Kidney (tissue), 13 donors: ENCODE measurements at regions not wholly inside any gene's neighbourhood (a gene's known extent, or its start where the extent isn't known, plus 50 kb on each side); places are given as distances from the start of the nearest gene placed in this dataset.

Experiments used
- DNase-seq, 5 donors: peaks; one replicate each; pipeline ENCODE4 v3.0.0-alpha.2; 2013 to 2020
- FAIRE-seq: peaks from 2 replicates; lab custom pipeline; 2012; peaks lifted over from hg19 to GRCh38; lab: Jason Lieb, UNC
- H3K27ac ChIP-seq, 2 donors: one replicate each; pipeline ENCODE4 v1.7.0; 2013; ENCODE audit warnings: low read depth in 2 of 2, low read length in 2 of 2, inconsistent platforms in 1 of 2
- H3K27me3 ChIP-seq: one replicate; pipeline ENCODE4 v1.7.1; 2013; ENCODE audit warnings: low read length, inconsistent platforms; ENCODE audit not compliant: control insufficient read depth, insufficient read depth
- H3K36me3 ChIP-seq, 3 donors: one replicate each; pipeline versions ENCODE4 v1.7.0 to v1.7.1; 2013; ENCODE audit warnings: low read length in 3 of 3, control low read depth in 1 of 3, inconsistent platforms in 1 of 3; ENCODE audit not compliant: insufficient read depth in 3 of 3, control insufficient read depth in 2 of 3
- H3K4me1 ChIP-seq, 3 donors: one replicate each; pipeline versions ENCODE4 v1.7.0 to v1.7.1; 2013; ENCODE audit warnings: low read length in 3 of 3, inconsistent platforms in 1 of 3, low read depth in 1 of 3; ENCODE audit not compliant: control insufficient read depth in 2 of 3, insufficient read depth in 2 of 3
- H3K4me3 ChIP-seq, 3 donors: one replicate each; pipeline versions ENCODE4 v1.7.0 to v1.8.1; 2013; ENCODE audit warnings: low read length in 3 of 3, control low read depth in 1 of 3, inconsistent platforms in 1 of 3
- H3K9ac ChIP-seq, 3 donors: one replicate each; pipeline versions ENCODE4 v1.7.0 to v1.7.1; 2013; ENCODE audit warnings: low read length in 3 of 3, control low read depth in 1 of 3, inconsistent platforms in 1 of 3
- H3K9me3 ChIP-seq, 3 donors: one replicate each; pipeline versions ENCODE4 v1.7.0 to v1.7.1; 2013; ENCODE audit warnings: low read length in 3 of 3, control low read depth in 1 of 3, inconsistent platforms in 1 of 3; ENCODE audit not compliant: control insufficient read depth in 2 of 3, insufficient read depth in 1 of 3
- CTCF ChIP-seq: IDR thresholded peaks from 3 replicates; pipeline ENCODE4 v1.5.1; 2012; ENCODE audit warnings: mild to moderate bottlenecking, moderate library complexity, borderline replicate concordance; ENCODE audit not compliant: insufficient read depth; ENCODE audit errors: extremely low read depth
- intact Hi-C: fragments of 100-400 bp; cut with DNase I; formaldehyde crosslinking; loops from one replicate; pipeline ENCODE4 v1.11.1; 2022
- donor health status: control.
- donor health status: control.
- donor health status: control.
- donor health status: control.
- donor health status: control.
- donor health status: DM: yes; HTN: yes; CAD: no.
- donor health status: Normal renal cell carcinoma (clear cell type).

- Histone ChIP-seq H3K4me1 (peaks cover 0 to 2% (median 0%) of the 10 kb centered on the region in 3 donors), H3K4me3 (no peak overlapping the region), H3K9me3 (peaks cover 0 to 5% (median 0%) of the 10 kb centered on the region in 3 donors), H3K9ac (no peak overlapping the region), H3K27me3 (no peaks in the 10 kb centered on the region), H3K27ac (no peak overlapping the region), H3K36me3 (no peaks in the 10 kb centered on the region)
- intact Hi-C loops, result no loop called here
- no peak for TF ChIP-seq CTCF
- DNase-seq (peak in 1 of 5 donors; percentile 2), FAIRE-seq (no peak)
These were observed 67.2 kb upstream of the SYNDIG1 start for GRCh38 chr20:24402188-24402587.

- no peak overlapping the region for H3K27ac ChIP-seq
- peaks cover 0 to 3% (median 0%) of the 10 kb centered on the region in 3 donors for H3K9me3 ChIP-seq
- H3K27me3 ChIP-seq, result no peaks in the 10 kb centered on the region
- intact Hi-C loops, result no loop called here
- H3K9ac ChIP-seq, result no peak overlapping the region
- no peak for TF ChIP-seq CTCF
- DNase-seq (no peak), FAIRE-seq (no peak)
- no peak overlapping the region for H3K4me3 ChIP-seq
- H3K36me3 ChIP-seq, result no peaks in the 10 kb centered on the region
- H3K4me1 ChIP-seq, result no peaks in the 10 kb centered on the region
These were observed 74.3 kb upstream of the SYNDIG1 start for GRCh38 chr20:24395151-24395550.

GRCh38 chr20:24393903-24394302, 75.5 kb upstream of the SYNDIG1 start:
- no peak overlapping the region for H3K27ac ChIP-seq
- DNase-seq (peak in 1 of 5 donors; percentile 14), FAIRE-seq (no peak)
- no peaks in the 10 kb centered on the region for H3K36me3 ChIP-seq
- H3K9me3 ChIP-seq, result peaks cover 0 to 3% (median 0%) of the 10 kb centered on the region in 3 donors
- no peak overlapping the region for H3K4me3 ChIP-seq
- TF ChIP-seq CTCF, result no peak
- intact Hi-C loops, result no loop called here
- no peak overlapping the region for H3K9ac ChIP-seq
- no peaks in the 10 kb centered on the region for H3K4me1 ChIP-seq
- no peaks in the 10 kb centered on the region for H3K27me3 ChIP-seq

DNA sequence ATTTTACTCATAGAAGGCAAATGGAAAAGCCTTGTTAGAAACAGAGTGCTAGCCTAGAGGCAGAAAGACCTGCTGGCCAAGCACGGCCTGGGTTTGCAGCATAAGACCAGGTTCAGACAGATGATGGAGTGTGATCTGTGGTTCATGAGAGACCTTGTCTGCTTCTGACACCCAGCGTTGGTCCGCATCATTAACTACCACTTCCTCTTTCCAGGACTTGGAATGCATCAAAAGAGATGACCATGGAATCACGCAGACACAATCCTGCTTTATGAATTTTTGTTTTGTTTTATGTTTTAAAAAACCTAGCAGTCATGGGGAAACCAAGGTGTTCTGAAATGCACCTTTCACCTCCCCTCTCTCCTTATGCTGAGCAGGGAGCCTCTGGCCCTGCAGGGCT, 76.8 kb upstream of the SYNDIG1 start:
- no peak overlapping the region for H3K9ac ChIP-seq
- H3K4me1 ChIP-seq, result no peaks in the 10 kb centered on the region
- no peak overlapping the region for H3K4me3 ChIP-seq
- H3K27me3 ChIP-seq, result no peaks in the 10 kb centered on the region
- no peak overlapping the region for H3K27ac ChIP-seq
- DNase-seq (peak in 1 of 5 donors; percentile 7), FAIRE-seq (no peak)
- intact Hi-C loops, result no loop called here
- no peaks in the 10 kb centered on the region for H3K36me3 ChIP-seq
- no peak for TF ChIP-seq CTCF
- H3K9me3 ChIP-seq, result no peaks in the 10 kb centered on the region
